NCI-H1417 (cell line): ENCODE measurements at regions not wholly inside any gene's neighbourhood (a gene's known extent, or its start where the extent isn't known, plus 50 kb on each side); places are given as distances from the start of the nearest gene placed in this dataset.
"Not testable (repeated sequence)": the region's sequence is repeated elsewhere in the genome, so short reads cannot be mapped to it uniquely, and the experiment has no call there.

Experiments used
- DNase-seq, 3 experiments: peaks; one replicate each; lab custom pipeline; 2025; lab: John Stamatoyannopoulos, UW

DNA sequence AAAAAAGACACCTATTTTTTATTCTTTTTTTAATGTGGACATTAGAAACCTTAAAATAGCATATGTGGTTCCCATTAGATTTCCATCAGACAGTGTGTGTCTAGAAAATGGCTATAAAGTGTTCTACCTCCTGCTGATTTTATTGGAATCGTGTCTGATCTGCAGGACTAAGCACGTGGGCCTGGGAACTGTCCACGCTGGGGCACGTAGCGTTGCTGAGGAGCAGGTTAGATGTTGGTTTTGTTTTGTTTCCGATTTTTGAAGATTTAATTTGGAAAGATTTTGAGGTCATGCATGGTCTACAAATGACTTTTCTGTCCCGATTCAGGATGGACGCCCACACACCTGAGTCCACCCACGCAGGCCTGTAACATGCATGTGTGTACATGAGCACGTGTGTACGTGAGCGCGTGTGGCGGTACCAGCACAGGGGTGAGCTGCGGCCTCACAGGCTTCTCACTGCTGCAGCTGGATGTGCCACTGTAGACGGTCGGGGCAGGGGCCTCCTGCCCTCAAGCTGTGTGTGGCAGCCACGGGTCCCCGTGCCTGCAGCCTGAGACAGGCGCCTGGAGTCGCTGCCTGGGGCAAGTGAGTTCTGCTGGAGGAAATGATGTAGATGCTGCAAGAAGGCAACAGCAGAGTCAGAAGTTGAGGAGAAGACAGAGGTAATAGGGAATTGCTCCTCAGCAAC lies 99.7 kb upstream of the CTDP1 start:
- DNase-seq: peak in 1 of 3 experiments; percentile 24

DNA sequence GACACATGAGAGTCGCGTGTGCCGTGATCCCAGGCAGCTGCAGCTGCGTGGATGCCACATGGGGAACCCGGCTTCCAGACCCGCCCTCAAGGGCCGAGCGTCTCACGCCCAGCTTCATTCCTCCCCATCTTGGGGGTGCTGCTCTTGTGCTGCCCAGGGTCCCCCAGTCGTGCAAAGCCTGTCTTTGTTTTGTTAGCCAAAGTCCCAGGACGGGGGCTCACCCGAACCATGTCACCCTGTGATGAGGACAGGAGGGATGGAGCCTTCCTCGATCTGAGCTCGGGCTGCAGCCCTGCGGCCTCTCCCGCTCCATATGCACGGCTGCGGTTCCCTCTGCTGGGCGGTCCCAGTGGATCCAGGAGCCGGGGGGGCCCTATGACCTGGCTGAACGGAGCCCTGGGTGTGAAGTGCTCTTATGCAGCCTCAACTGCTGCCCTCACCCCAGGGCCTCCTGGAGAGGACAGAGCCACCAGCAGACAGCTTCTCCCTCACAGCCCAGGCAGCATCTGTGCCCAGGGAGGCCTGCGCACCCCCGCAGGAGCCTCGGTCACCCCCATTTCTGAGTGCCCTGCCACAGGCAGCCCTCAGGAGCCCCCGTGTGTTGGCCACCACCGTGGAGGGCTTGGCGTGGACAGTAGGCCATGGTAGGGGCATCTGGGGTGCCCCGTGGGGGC lies 99.0 kb upstream of the CTDP1 start:
- DNase-seq: no peak

DNA sequence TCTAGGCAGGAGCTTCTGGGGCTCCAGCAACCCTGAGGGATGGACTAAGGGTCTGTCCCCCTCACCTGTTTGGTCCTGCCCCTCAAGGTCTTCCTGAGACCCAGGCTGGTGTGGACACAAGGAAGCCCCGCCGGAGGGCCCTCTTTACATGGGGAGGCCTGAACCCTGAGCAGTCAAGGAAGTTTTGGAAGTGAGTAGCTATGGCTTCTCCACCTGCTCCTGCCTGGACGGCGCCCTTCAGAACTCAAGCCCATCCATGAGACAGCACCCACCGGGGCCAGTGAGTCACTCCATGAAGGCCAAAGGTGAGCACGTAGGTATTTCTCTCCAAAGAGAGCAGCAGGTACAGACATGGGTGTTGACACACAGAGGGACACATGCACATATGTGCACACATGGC lies 98.2 kb upstream of the CTDP1 start:
- no peak for DNase-seq

DNA sequence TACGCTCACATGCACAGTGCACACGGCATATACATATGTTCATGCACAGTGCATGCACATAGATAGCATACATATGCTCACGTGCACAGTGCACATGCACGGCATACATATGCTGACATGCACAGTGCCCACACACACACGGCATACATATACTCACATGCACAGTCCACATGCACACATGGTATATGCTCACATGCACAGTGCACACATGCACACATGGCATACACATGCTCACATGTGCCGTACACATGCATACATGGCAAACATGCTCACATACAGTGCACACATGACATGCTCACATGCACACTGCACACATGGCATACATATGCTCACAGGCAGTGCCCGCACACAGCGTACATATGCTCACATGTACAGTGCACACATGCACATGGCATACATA lies 97.7 kb upstream of the CTDP1 start:
- DNase-seq: no peak

DNA sequence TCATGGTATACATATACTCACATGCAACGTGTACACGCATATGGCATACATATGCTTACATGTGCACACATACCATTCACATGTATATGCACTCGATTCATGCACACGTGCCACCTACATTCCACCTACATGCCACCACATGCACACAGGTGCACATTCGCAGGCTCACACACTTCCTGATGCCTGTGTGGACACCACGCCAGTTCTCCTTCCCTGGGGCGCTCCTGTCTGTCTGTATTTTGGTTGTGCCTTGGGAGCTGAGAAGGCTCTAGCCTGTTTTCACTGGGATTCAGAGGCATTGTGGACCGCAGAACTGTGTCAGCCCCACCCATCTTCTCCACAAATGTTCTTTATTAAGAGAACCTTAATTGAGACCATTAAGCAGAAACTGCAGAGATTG lies 96.6 kb upstream of the CTDP1 start:
- no peak for DNase-seq

DNA sequence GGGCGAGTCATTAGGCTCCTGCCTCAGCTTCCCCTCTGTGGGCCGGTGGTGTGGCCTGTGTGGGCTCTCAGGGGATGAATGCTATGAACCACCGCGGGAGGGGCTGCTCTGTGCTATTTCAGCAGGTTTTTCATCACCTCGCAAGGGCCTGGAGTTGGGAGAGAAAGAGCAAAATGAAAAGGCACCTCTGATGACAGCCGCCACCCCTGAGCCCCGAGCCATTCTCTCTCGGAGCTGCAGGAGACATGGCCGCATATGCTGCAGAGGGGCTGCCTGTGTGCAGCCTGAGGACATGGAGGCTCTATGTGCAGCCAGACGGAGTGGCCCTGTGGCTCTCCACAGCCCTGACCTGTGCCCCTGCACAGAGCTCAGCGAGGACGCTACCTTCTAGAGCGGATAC lies 96.2 kb upstream of the CTDP1 start:
- no peak for DNase-seq

DNA sequence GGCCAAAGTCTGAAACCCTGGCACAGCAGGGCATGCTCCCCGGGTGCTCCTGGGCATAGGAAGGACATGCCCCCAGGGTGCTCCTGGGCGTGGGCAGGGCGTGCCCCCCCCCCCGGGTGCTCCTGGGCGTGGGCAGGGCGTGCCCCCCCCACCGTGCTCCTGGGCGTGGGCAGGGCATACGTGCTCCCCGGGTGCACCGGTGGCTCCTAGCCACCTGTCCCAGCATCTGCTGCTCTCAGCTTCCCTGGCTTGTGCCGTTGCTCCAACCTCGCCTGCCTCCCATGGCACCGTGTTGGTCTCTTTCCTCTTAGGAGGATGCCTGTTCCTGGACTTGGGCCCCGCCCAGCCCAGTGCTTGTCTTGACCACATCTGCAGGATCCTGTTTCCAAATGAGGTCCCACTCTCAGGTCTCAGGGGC lies 95.6 kb upstream of the CTDP1 start:
- no peak for DNase-seq

DNA sequence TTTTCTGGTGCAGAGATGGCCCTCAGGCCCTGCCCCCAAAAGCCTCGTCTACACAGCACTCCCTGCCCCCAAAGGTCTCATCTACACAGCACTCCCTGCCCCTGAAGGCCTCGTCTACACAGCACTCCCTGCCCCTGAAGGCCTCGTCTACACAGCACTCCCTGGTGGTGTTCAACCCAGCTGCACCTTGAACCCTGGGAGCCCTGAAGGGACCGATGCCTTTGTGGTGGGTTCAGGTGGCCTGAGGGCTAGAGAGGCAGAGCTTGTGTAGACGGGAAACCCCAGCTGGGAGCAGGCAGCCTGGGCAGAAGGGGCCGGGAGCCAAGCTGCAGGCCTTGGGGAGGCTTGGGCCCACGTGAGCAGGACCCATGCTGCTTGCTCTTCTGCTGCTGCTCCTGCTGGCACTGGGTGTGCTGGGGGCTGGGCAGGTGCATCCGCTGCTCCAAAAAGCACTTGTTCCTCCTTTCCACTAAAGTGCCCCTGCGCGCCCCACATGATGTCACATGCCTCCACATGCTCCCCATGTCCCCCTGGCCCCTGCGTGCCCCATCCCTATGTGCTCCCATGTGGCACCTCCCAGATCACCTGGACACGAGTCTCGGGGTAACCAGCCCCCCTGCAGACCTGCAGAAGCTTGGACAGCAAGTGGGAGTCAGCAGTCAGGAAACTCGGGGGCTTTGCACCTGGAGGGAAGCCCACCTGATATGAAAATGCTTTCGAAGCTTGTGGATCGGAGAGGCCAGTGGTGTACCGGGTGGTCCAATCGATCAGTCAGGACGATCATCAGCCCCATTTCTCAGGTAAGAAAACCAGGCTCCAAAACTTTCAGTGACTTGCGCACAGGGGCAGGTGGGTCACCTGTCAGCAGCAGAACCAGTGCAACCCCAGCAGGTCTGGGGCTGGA lies 94.9 kb upstream of the CTDP1 start:
- DNase-seq: no peak

DNA sequence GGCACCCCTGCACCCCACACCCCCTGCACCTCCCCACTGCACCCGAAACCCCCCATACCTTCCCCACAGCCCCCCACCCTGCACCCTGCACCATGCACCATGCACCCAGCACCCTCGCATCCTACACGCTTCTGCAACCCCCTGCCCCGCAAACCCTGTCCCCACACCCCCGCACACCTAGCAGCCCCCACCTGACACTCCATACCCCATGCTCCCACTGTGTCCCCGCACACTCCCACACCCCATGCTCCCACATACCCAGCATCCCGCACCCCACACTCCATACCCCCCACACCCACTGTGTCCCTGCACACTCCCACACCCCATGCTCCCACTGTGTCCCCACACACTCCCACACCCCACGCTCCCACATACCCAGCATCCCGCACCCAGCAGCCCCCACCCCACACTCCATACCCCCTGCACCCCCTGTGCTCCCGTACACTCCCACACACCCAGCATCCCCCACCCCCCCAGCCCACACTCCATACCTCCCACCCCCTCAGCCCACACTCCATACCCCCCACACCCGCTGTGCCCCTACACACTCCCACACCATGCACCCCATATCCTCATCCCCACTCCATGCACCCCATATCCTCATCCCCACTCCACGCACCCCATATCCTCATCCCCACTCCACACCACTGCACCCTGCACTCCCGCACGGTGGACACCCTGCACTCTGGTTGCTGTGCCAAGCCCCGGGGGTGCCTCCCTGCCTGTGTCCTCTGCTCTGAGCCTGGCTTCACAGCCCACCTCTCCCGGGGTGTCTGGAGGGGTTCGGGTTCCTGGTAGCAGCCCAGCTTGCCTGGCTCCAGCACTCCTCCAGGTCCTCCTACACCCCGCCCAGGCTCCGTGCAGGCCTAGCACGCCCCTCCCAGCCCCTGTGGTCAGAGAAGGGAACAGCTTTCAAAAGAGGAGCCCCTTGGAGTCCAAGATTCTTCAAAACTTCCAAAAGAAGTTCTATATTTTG lies 93.9 kb upstream of the CTDP1 start:
- DNase-seq: no peak

DNA sequence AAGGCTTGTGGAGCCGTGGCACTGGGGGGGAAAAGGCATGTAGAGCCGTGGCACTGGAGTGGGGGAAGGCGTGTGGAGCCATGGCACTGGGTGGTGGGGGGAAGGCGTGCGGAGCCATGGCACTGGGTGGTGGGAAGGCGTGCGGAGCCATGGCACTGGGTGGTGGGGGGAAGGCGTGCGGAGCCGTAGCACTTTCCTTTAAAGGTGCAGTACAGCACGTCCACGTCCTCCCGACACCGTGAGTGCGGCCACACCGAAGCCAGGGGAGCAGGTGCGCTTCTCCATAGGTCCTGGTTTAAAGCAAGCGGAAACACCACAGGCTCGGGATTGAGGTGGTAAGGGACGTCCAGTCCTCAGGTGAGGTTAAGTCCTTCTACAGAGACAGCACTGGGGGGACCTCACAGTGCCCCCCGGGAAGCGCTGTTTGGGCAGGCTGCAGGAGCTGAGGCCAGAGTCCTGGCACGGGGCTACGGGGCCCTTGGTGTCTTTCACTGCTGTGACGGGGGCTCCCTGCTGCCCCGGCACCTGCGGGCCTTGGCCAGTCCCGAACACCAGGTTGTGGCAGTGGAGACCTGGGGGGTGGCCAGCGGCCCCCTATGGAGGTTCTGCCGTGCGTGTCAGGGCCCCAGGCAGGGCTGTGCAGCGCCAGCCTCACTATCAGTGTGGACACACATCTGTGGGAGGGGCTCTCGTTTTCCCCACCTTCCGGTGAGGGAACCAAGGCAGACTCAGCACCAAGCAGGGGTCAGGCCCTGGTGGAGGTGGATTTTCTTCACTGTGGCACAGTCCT lies 93.0 kb upstream of the CTDP1 start:
- DNase-seq: no peak

DNA sequence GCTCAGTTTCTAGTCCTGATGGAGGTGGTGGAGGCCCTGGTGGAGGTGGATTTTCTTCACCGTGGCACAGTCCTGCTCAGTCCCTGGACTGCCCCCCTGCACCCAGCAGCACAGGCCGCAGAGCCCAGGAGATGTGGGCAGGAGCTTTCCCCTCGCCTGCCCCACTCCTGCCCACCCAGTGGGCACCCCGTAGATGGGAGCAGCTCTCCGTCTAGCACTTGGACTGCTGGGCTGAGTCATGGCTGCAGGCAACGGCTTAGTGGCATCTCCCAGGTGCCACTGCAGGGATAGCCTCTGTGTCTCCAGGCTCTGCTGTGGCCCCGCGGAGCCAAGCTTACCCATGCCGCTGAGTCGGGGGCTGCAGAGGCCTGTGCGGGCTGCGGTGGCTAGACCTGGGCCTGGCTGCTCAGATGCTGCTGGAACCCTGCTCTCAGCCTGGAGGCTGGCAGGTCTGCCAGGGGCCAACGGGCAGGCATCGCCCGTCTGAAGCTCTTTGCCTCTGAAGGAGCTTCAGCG lies 92.3 kb upstream of the CTDP1 start:
- DNase-seq: no peak

DNA sequence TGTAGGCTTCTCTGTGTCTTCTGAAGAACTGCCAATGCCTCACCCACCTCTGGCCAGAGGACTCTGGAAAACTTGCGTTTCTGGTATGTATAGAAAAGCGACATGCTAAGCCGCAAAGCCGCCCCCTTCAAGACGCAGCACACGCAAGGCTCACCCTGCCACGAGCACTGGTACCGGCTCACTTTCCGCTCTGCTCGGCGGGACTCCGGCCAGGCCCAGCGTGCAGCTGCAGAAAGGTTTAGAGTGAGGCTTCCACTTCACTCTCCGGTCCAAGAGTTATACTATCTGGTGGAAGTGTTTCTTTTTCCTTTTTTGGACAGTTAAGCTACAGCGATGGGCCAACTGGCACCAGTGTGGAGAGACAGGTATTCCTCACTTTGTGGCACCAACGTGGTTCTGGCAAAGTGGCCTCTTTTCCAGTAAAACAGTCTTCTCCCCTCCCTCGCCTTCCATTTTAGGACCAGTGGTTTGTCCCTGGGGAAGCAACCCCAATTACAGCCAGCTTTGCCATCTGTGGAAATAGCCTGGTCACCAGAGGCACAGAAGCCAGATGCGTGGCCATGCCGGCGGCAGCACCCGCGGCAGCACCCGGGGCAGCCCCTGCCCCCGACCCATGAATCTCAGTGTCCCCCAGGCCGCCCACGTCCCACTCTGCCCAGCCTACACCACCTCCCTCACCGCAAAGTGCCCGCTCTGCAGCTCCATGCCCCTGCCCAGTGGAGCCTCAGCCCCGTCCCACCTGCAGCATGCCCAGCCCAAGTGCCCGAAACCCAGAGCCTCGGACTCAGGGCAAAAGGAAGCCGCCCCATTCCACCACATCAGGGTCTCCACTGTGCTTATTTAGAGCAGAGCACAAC lies 91.6 kb upstream of the CTDP1 start:
- no peak for DNase-seq

DNA sequence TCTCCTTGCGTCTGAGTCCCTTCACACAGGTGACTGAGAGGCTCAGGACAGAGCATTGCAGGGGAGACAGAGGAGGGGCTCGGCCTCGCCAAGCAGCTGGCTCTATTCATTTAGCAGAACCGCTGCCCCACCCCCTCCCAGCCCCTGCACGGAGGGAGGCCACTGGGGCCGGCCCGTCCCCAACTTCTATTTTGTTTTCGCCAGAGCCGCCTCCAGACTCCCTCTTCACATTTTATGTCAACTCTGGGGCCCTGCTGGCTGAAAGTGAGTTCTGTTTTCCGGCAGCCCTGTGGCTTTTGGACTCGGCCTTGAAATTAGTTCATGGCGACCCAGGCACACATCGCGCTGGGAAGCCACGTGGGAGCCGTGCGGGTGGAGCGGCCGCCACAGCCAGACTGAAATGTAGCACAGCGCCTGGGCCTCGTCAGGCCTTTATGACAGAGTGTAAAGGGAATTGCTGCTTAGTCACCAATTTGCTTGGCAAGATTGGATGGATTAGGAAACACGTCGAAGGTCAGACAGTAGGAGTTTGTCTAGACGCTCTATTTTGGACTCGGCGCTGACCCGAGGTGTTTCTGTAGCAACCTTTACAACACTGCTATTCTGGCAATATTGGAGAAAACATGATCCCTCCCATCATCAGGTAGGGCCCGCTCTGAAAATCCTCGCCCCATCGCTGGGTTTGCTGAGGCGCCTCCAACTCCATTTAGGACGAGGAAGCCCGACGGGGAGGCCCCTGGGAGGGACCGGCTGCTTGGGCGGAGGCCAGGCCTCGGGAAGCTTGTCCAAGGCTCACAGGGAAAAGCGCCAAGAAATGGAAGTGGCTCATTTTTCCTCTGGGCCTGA lies 90.7 kb upstream of the CTDP1 start:
- DNase-seq: no peak

DNA sequence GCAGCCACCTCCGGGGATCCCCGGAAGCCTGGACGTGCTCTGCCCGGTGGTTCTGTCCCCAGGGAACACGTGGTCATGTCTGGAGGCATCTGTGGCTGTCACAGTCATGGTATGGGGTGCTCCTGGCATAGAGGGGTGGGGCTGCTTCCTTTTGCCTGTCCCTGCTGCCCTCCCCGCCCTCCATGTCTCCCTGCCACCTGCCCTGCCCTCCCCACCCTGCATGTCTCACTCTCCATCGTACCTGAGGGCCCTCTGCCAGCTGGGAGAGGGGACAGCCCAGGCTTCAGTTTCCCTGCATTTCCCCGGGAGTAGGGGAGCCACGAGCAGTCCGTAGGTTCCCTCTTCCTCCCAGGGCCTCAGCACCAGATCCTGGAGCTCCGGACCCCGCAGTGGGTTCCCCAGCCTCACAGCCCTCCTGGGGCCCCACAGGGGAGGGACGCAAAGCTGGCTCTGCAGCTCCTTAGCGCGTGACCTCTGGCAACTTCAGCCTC lies 90.0 kb upstream of the CTDP1 start:
- DNase-seq: no peak

DNA sequence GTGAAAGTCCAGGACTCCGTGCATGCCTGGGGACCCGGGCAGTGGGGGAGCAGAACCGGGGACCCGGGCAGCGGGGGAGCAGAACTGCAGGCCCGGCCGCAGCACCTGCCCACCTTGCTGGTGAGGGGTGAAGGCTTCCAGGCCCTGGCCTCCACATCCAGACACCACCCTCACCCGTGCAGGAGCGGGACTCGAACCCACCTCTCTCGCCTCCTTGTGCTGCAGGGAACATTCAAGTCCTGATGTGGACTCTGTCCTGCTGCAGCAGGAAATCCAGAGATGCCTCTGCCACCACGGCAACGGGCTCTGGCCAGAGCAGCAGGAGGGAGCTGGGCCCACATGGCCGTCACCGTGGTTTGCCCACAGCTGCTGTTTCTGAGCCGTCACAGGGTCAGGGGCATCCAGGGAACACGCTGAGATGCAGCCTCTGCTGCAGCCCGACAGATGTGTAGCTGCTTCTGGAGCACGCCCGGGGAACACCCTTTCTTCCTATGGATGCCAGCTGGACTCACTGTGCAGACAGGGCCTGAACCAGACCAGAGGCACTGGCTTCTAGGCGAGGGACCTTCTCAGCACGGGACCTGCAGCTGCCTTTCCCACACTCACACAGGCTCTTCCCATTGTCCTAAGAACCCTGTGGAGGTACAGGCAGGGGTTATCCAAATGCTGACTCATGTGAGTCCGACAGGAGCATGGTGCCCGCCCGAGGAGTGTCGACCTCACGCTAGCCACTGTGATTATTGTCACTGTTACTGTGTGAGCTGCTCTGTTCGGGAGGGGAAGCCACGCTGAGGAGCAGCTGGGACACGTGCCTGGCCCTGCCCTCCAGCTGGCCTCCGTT lies 89.2 kb upstream of the CTDP1 start:
- peak in 2 of 3 experiments; percentile 82 to 84 for DNase-seq

DNA sequence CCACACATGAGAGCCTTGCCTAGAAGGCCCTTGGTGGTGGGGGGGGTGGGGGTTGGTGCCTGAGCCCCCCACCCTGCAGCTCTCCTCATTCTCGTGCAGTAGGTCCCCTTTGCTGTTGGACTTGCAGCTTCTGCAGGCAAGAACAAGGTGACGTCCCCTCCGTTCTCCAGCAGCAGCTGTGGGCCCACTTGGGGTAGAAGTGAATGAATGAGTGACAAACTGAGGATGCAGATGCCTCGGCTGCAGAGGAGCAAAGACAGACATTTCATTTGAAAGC lies 88.6 kb upstream of the CTDP1 start:
- DNase-seq: no peak

DNA sequence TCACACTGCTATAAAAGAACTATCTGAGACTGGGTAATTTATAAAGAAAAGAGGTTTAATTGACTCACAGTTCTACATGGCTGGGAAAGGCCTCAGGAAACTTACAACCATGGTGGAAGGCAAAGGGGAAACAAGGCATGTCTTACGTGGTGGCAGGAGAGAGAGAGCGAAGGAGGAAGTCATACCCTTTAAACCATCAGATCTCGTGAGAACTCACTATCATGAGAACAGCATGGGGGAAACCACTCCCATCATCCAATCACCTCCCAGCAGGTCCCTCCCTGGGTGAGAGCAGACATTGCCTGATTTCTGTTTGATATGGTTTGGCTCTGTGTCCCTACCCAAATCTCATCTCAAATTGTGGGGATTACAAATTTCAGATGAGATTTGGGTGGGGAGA lies 86.9 kb upstream of the CTDP1 start:
- not testable (repeated sequence) for DNase-seq

DNA sequence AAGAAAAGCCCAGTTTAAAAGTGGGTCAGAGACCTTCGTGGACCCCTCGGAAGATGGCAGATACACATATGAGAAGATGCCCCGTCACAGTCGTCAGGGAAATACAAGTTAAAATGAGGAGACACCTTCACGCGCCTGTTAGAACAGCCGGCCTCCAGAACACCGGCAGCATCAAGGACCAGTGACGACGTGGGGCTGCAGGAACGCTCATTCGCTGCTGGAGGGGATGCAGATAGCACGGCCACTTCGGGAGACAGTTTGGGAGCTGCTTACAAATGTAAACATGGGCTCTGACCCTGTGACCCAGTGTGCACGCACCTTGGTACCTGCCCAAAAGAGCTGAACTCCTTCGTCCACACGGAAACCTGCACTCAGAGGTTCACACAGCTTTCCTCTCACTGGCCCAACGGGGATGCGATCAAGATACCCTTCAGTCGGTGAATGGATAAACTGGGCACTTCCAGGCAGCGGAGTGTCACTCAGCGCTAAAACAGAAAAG lies 83.7 kb upstream of the CTDP1 start:
- no peak for DNase-seq
